H1 (cell line): ENCODE measurements at regions not wholly inside any gene's neighbourhood (a gene's known extent, or its start where the extent isn't known, plus 50 kb on each side); places are given as distances from the start of the nearest gene placed in this dataset.

Experiments used
- CTCF ChIA-PET: fragments of 300-600 bp; sonication (Branson Sonifier 250); formaldehyde crosslinking; loops from one replicate; lab custom pipeline; 2021; ENCODE audit not compliant: partially characterized antibody; lab: Charles Lee
- POLR2A ChIA-PET: fragments of 300-600 bp; sonication (Branson Sonifier 250); formaldehyde crosslinking; loops from one replicate; lab custom pipeline; 2021; ENCODE audit warnings: inconsistent platforms; ENCODE audit not compliant: partially characterized antibody; lab: Charles Lee
- DNase-seq, 2 experiments: peaks; one replicate each; pipeline versions ENCODE4 v3.0.0 to v3.0.0-alpha.2; 2010 to 2022; ENCODE audit warnings: low spot score in 2 of 2, low read depth in 1 of 2, mixed read lengths in 1 of 2
- FAIRE-seq: peaks from 2 replicates; lab custom pipeline; 2011; peaks lifted over from hg19 to GRCh38; lab: Jason Lieb, UNC
- H2AFZ ChIP-seq: 2 replicates; pipeline ENCODE4 v1.8.1; 2012; ENCODE audit warnings: low read length, inconsistent platforms
- H2AK5ac ChIP-seq: 2 replicates; pipeline ENCODE4 v1.6.1; 2013; ENCODE audit warnings: low read depth, low read length
- H2BK120ac ChIP-seq: replicated peaks from 2 replicates; pipeline ENCODE3; 2013; ENCODE audit warnings: low read depth, low read length, inconsistent platforms
- H2BK12ac ChIP-seq: 2 replicates; pipeline ENCODE4 v1.6.1; 2013; ENCODE audit warnings: low read depth, low read length
- H2BK15ac ChIP-seq: 2 replicates; pipeline ENCODE4 v1.6.1; 2013; ENCODE audit warnings: low read length
- H2BK20ac ChIP-seq: 2 replicates; pipeline ENCODE4 v1.6.1; 2013; ENCODE audit warnings: low read length
- H2BK5ac ChIP-seq: 2 replicates; pipeline ENCODE4 v1.6.1; 2013; ENCODE audit warnings: low read depth, low read length
- H3K14ac ChIP-seq: 2 replicates; pipeline ENCODE4 v1.6.1; 2013; ENCODE audit warnings: inconsistent platforms; ENCODE audit not compliant: insufficient read length
- H3K18ac ChIP-seq: 2 replicates; pipeline ENCODE4 v1.6.1; 2013; ENCODE audit warnings: low read length; ENCODE audit errors: extremely low read depth
- H3K23ac ChIP-seq: 2 replicates; pipeline ENCODE4 v1.6.1; 2013; ENCODE audit warnings: inconsistent platforms; ENCODE audit not compliant: insufficient read length
- H3K23me2 ChIP-seq: 2 replicates; pipeline ENCODE4 v1.6.1; 2013; ENCODE audit warnings: low read depth, low read length
- H3K27ac ChIP-seq: 2 replicates; pipeline ENCODE4 v1.6.1; 2011; ENCODE audit warnings: low read depth, low read length, inconsistent platforms
- H3K27me3 ChIP-seq, 4 experiments: replicated peaks in 1 of 4; 1 replicate in 1 of 4; 2 replicates in 3 of 4; pipeline versions ENCODE4 v1.6.1 to v1.8.1; 2011 to 2013; ENCODE audit warnings: low read length in 3 of 4, mild to moderate bottlenecking in 3 of 4, inconsistent platforms in 2 of 4, mixed read lengths in 2 of 4, moderate library complexity in 1 of 4; ENCODE audit not compliant: control insufficient read depth in 3 of 4, insufficient read depth in 3 of 4; ENCODE audit errors: extremely low read depth in 1 of 4
- H3K36me3 ChIP-seq, 4 experiments: 2 replicates each; pipeline versions ENCODE4 v1.6.1 to v1.8.1; 2011 to 2013; ENCODE audit warnings: mild to moderate bottlenecking in 4 of 4, low read length in 3 of 4, moderate library complexity in 2 of 4, control low read depth in 1 of 4, inconsistent platforms in 1 of 4; ENCODE audit not compliant: insufficient read depth in 4 of 4, control insufficient read depth in 2 of 4
- H3K4ac ChIP-seq: replicated peaks from 2 replicates; pipeline ENCODE3; 2013; ENCODE audit warnings: low read length, low read depth, mixed read lengths, inconsistent platforms; ENCODE audit not compliant: insufficient read length
- H3K4me1 ChIP-seq, 4 experiments: replicated peaks in 1 of 4; 1 replicate in 1 of 4; 2 replicates in 3 of 4; pipeline versions ENCODE4 v1.6.1 to v1.8.1; 2011 to 2013; ENCODE audit warnings: low read length in 3 of 4, inconsistent platforms in 2 of 4, mixed read lengths in 1 of 4; ENCODE audit not compliant: insufficient read depth in 4 of 4, control insufficient read depth in 3 of 4
- H3K4me2 ChIP-seq, 2 experiments: 2 replicates each; pipeline versions ENCODE4 v1.6.1 to v1.8.1; 2011 to 2013; ENCODE audit warnings: low read depth in 2 of 2, low read length in 2 of 2, control low read depth in 1 of 2, inconsistent platforms in 1 of 2, mild to moderate bottlenecking in 1 of 2; ENCODE audit not compliant: insufficient read depth in 1 of 2
- H3K4me3 ChIP-seq, 4 experiments: fragments of 200-600, 300-600 bp in 1 of 4; sonication (generic), shearing (Covaris generic), sonication (Bioruptor Twin) in 1 of 4; 2 replicates each; pipeline versions ENCODE4 v1.5.1 to v1.8.1; 2011 to 2016; ENCODE audit warnings: low read length in 4 of 4, low read depth in 3 of 4, control low read depth in 2 of 4, inconsistent platforms in 2 of 4, mild to moderate bottlenecking in 2 of 4, mixed read lengths in 1 of 4, moderate library complexity in 1 of 4; ENCODE audit not compliant: insufficient read depth in 2 of 4; ENCODE audit errors: extremely low read depth in 1 of 4
- H3K56ac ChIP-seq: replicated peaks from 2 replicates; pipeline ENCODE3; 2013; ENCODE audit warnings: low read depth, mild to moderate bottlenecking, mixed read lengths, low read length, inconsistent platforms; ENCODE audit not compliant: insufficient read length
- H3K79me1 ChIP-seq: 2 replicates; pipeline ENCODE4 v1.6.1; 2013; ENCODE audit warnings: low read depth, low read length, control low read depth
- H3K79me2 ChIP-seq, 2 experiments: 2 replicates each; pipeline versions ENCODE4 v1.6.1 to v1.8.1; 2012 to 2013; ENCODE audit warnings: low read length in 2 of 2, mild to moderate bottlenecking in 2 of 2, inconsistent platforms in 1 of 2; ENCODE audit not compliant: insufficient read depth in 2 of 2, control insufficient read depth in 1 of 2
- H3K9ac ChIP-seq, 4 experiments: replicated peaks in 1 of 4; 1 replicate in 1 of 4; 2 replicates in 3 of 4; pipeline versions ENCODE4 v1.6.1 to v1.8.1; 2011 to 2013; ENCODE audit warnings: low read depth in 3 of 4, low read length in 3 of 4, control low read depth in 2 of 4, mild to moderate bottlenecking in 2 of 4, moderate library complexity in 2 of 4, inconsistent platforms in 1 of 4; ENCODE audit errors: extremely low read depth in 1 of 4
- H3K9me3 ChIP-seq, 2 experiments: 2 replicates each; pipeline versions ENCODE4 v1.6.1 to v1.8.1; 2012 to 2013; ENCODE audit warnings: mild to moderate bottlenecking in 2 of 2, moderate library complexity in 2 of 2, control low read depth in 1 of 2, inconsistent platforms in 1 of 2, low read depth in 1 of 2, low read length in 1 of 2, mixed read lengths in 1 of 2; ENCODE audit not compliant: insufficient read depth in 2 of 2
- H4K20me1 ChIP-seq, 2 experiments: replicated peaks in 1 of 2; 2 replicates each; pipeline versions ENCODE3 to v1.8.1; 2011 to 2013; ENCODE audit warnings: inconsistent platforms in 2 of 2, low read length in 2 of 2, mild to moderate bottlenecking in 1 of 2; ENCODE audit not compliant: insufficient read depth in 2 of 2, control insufficient read depth in 1 of 2
- H4K5ac ChIP-seq: 2 replicates; pipeline ENCODE4 v1.6.1; 2013; ENCODE audit warnings: low read length, low read depth, mixed read lengths, inconsistent platforms; ENCODE audit not compliant: insufficient read length
- H4K8ac ChIP-seq: 2 replicates; pipeline ENCODE4 v1.8.0; 2013; ENCODE audit warnings: mild to moderate bottlenecking, moderate library complexity, low read length, inconsistent platforms; ENCODE audit not compliant: insufficient read depth; ENCODE audit errors: extremely low read depth
- H4K91ac ChIP-seq: replicated peaks from 2 replicates; pipeline ENCODE3; 2013; ENCODE audit warnings: low read length, mixed read lengths, inconsistent platforms; ENCODE audit not compliant: insufficient read length
- CBX5 ChIP-seq: fragments of 300-800, 300-1000 bp; sonication (generic); IDR thresholded peaks from 2 replicates; pipeline ENCODE4 v1.7.1; 2016; ENCODE audit warnings: antibody characterized with exemption, low read length, low read depth
- CHD1 ChIP-seq: IDR thresholded peaks from 2 replicates; pipeline ENCODE4 v1.6.1; 2012; ENCODE audit warnings: low read depth, low read length, improper control_type of control experiment
- EZH2 ChIP-seq: fragments of 200-600 bp; sonication (generic); IDR thresholded peaks from 2 replicates; pipeline ENCODE4 v1.7.1; 2012; ENCODE audit warnings: low read depth, mild to moderate bottlenecking, moderate library complexity, low read length, inconsistent platforms; ENCODE audit not compliant: severe bottlenecking
- GTF2F1 ChIP-seq: IDR thresholded peaks from 2 replicates; pipeline ENCODE4 v1.6.1; 2012; ENCODE audit warnings: low read depth, low read length, improper control_type of control experiment, borderline replicate concordance
- KDM5A ChIP-seq: fragments of 200-600 bp; IDR thresholded peaks from 2 replicates; pipeline ENCODE4 v1.7.1; 2012; ENCODE audit warnings: mild to moderate bottlenecking, low read length, inconsistent platforms, mixed read lengths
- SP2 ChIP-seq: IDR thresholded peaks from 2 replicates; pipeline ENCODE4 v1.6.1; 2012; ENCODE audit warnings: mild to moderate bottlenecking, low read length, inconsistent platforms
- SUZ12 ChIP-seq: fragments of 200-600 bp; sonication (generic); IDR thresholded peaks from 2 replicates; pipeline ENCODE4 v1.6.1; 2012; ENCODE audit warnings: mild to moderate bottlenecking, inconsistent platforms, low read length, moderate library complexity, mixed read lengths
- ZNF274 ChIP-seq: IDR thresholded peaks from 2 replicates; pipeline ENCODE4 v1.7.0; 2012; ENCODE audit warnings: low read length, borderline replicate concordance; ENCODE audit errors: extremely low read depth
- WGBS, 2 experiments: shearing (Covaris generic) in 1 of 2; methylation state at CpG; one replicate each; pipeline versions ENCODE4 v1.1.6 to v1.1.7; 2013 to 2015; ENCODE audit warnings: low lambda C conversion rate in 2 of 2, mixed read lengths in 2 of 2, inconsistent platforms in 1 of 2, low coverage in 1 of 2, missing lambda C conversion rate in 1 of 2; ENCODE audit not compliant: insufficient replicate concordance in 2 of 2, insufficient coverage in 1 of 2, insufficient read length in 1 of 2; ENCODE audit errors: extremely low coverage in 1 of 2, missing lambda C conversion rate in 1 of 2; 5-methylcytosine and 5-hydroxymethylcytosine counted together
- TF ChIP-seq, protein P1 (sequence below), 3 experiments: IDR thresholded peaks; 1 replicate in 2 of 3; 2 replicates in 1 of 3; pipeline versions ENCODE4 v1.5.1 to v1.6.1; 2011; ENCODE audit warnings: low read length in 3 of 3, mild to moderate bottlenecking in 3 of 3, inconsistent platforms in 2 of 3, low read depth in 1 of 3, moderate library complexity in 1 of 3; ENCODE audit not compliant: insufficient read depth in 1 of 3; ENCODE audit errors: control extremely low read depth in 1 of 3

DNA sequence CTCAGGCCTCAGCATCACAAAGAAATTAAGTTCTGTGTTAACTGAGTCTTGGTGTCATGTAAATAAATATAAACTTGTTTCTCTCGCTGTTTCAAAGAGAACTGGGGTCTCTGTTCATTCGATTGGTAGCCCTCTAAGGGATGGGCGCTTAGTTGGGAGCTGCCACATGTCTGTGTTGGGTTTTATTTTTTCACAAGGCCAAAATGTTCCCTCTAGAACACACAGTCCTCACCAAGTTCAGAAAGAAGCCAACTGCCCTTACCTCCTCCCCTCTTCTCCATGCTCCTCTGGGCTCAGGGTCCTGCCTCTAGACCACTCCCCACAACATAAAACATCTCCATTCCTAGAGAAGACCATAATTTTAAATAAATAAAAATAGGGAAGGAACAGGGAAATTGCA is 490.9 kb downstream of the TNS1 start:
- POLR2A ChIA-PET: no interaction called here
- Histone ChIP-seq H3K27ac (no peak overlapping the region), H4K8ac (no peak overlapping the region), H3K9ac (no peak overlapping the region), H3K4me1 (peaks cover 0 to 3% (median 2%) of the 10 kb centered on the region in 4 experiments; a peak in 3 of 7 replicates), H2BK5ac (no peak overlapping the region), H2AFZ (no peak overlapping the region), H3K14ac (no peak overlapping the region), H3K79me2 (no peaks in the 10 kb centered on the region), H3K36me3 (no peaks in the 10 kb centered on the region), H3K23me2 (no peaks in the 10 kb centered on the region), H2BK120ac (no peak overlapping the region), H3K4me3 (no peak overlapping the region), H3K18ac (no peak overlapping the region), H3K56ac (no peak overlapping the region), H3K79me1 (no peaks in the 10 kb centered on the region), H3K4ac (no peak overlapping the region), H3K23ac (no peak overlapping the region), H4K5ac (no peak overlapping the region), H2BK12ac (no peak overlapping the region), H4K20me1 (peaks cover 0 to 4% of the 10 kb centered on the region in 2 experiments), H2BK15ac (no peak overlapping the region), H3K9me3 (no peaks in the 10 kb centered on the region), H3K27me3 (no peaks in the 10 kb centered on the region), H4K91ac (no peak overlapping the region), H2AK5ac (no peak overlapping the region), H3K4me2 (no peak overlapping the region), H2BK20ac (no peak overlapping the region)
- DNase-seq (no peak), FAIRE-seq (no peak)
- WGBS, 2 experiments: 84% methylated on average over 3 of the region's 3 CpGs; no CpG with 5 or more reads in 1 of the 2 experiments
- TF ChIP-seq EZH2: no peak
- TF ChIP-seq, protein P1, sequence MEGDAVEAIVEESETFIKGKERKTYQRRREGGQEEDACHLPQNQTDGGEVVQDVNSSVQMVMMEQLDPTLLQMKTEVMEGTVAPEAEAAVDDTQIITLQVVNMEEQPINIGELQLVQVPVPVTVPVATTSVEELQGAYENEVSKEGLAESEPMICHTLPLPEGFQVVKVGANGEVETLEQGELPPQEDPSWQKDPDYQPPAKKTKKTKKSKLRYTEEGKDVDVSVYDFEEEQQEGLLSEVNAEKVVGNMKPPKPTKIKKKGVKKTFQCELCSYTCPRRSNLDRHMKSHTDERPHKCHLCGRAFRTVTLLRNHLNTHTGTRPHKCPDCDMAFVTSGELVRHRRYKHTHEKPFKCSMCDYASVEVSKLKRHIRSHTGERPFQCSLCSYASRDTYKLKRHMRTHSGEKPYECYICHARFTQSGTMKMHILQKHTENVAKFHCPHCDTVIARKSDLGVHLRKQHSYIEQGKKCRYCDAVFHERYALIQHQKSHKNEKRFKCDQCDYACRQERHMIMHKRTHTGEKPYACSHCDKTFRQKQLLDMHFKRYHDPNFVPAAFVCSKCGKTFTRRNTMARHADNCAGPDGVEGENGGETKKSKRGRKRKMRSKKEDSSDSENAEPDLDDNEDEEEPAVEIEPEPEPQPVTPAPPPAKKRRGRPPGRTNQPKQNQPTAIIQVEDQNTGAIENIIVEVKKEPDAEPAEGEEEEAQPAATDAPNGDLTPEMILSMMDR (IDR thresholded peaks at IDR 0.05; ENCODE audit: control extremely low read depth in 1 of 3, insufficient read depth in 1 of 3, low read depth in 1 of 3, low read length in 3 of 3): no peak
- no peak for TF ChIP-seq KDM5A
- TF ChIP-seq SP2: no peak
- no peak for TF ChIP-seq ZNF274
- no peak for TF ChIP-seq CHD1
- no peak for TF ChIP-seq CBX5
- TF ChIP-seq GTF2F1: no peak
- no peak for TF ChIP-seq SUZ12
- CTCF ChIA-PET: interaction anchor here (0.7 to 4.8 kb wide), 23 partner anchors 10 to 817 kb away, joined by 3 to 38 read pairs (median 5); partner anchors contain the start of gene IGFBP5
